GM13976 (cell line): ENCODE measurements at regions not wholly inside any gene's neighbourhood (a gene's known extent, or its start where the extent isn't known, plus 50 kb on each side); places are given as distances from the start of the nearest gene placed in this dataset.

Experiments used
- DNase-seq: peaks from one replicate; pipeline ENCODE4 v3.0.0; 2012; ENCODE audit warnings: low spot score
- CTCF ChIP-seq: IDR thresholded peaks from 2 replicates; pipeline ENCODE4 v1.5.1; 2012; ENCODE audit warnings: borderline replicate concordance, mild to moderate bottlenecking; ENCODE audit not compliant: insufficient read depth; ENCODE audit errors: extremely low read depth, missing control alignments, control extremely low read depth
- in situ Hi-C: fragments of 300-500 bp; cut with MboI; formaldehyde crosslinking; loops from one replicate; pipeline ENCODE4 v1.12.0; 2022; ENCODE audit warnings: low sequenced_read_pairs, mixed read lengths, inconsistent platforms; ENCODE audit not compliant: unreplicated experiment

DNA sequence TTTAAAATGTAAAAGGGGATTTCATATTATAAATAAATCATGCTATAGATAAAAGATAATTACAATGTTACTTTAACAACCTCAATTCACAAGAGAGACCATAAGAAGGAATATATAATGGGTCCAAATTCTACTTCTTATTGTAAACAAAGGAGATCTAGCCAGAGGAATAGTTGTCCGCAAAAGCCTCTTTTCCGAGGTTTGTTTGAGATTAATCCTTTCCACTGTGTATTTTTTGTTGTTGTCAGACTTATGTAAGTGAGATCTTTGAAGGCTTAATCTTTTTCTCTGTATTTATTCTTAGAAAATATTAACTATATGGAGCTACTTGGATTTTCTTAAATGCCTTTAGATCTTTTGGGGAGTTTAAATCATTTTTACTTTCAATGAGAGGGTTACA is 1299.3 kb upstream of the WWC1 start:
- in situ Hi-C loops = no loop called here
- no peak for TF ChIP-seq CTCF
- DNase-seq = no peak

GRCh38 chr5:166992874-166993722 is 1298.3 kb upstream of the WWC1 start:
- in situ Hi-C loops = no loop called here
- DNase-seq = no peak
- no peak for TF ChIP-seq CTCF

- no peak for TF ChIP-seq CTCF
- DNase-seq = no peak
- in situ Hi-C loops = no loop called here
Measured at GRCh38 chr5:166994226-166994625, 1297.2 kb upstream of the WWC1 start.

DNA sequence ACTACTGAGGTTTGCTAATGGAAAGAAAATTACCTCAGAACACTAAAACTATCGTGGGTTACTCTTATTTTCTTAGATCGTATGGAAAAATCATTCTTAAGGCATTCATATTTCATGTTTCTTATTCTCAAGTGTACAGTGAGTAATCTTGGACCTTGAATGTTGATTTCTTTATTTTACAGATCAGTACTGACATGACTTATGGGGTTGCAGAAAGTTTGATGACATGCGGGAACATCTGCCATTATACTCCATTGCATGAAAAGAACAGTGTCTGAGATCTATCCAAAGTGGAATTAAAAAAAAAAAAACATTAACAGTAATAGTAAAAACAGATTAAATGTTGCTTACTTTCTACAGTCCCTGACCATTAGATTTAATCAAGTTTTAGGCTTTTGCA is 1290.2 kb upstream of the WWC1 start:
- no peak for TF ChIP-seq CTCF
- in situ Hi-C loops = no loop called here
- DNase-seq = no peak

- in situ Hi-C loops = no loop called here
- TF ChIP-seq CTCF = no peak
- DNase-seq = no peak
Measured at GRCh38 chr5:167008705-167009104, 1282.7 kb upstream of the WWC1 start.

GRCh38 chr5:167011196-167011595 is 1280.2 kb upstream of the WWC1 start:
- no peak for TF ChIP-seq CTCF
- no peak for DNase-seq
- in situ Hi-C loops = no loop called here
